Psoas muscle (tissue), 7 donors: ENCODE measurements at regions not wholly inside any gene's neighbourhood (a gene's known extent, or its start where the extent isn't known, plus 50 kb on each side); places are given as distances from the start of the nearest gene placed in this dataset.

ENCODE experiments used
- ATAC-seq, 4 donors: fragments of 200-7000 bp; cut with Tn5 transposase; one replicate each; pipeline ENCODE4 v1.9.1; 2020; ENCODE audit warnings: moderate library complexity in 3 of 4, mild to moderate bottlenecking in 2 of 4
- DNase-seq, 2 donors: peaks; one replicate each; pipeline ENCODE4 v3.0.0-alpha.2; 2020
- H3K27ac ChIP-seq: fragments of 200-600 bp; one replicate; pipeline ENCODE4 v1.8.0; 2022
- H3K27me3 ChIP-seq, 3 donors: fragments of 200-600 bp in 1 of 3; one replicate each; pipeline versions ENCODE4 v1.6.1 to v1.8.0; 2013 to 2022; ENCODE audit warnings: low read length in 2 of 3, mild to moderate bottlenecking in 2 of 3, moderate library complexity in 1 of 3; ENCODE audit not compliant: insufficient read depth in 3 of 3
- H3K36me3 ChIP-seq, 2 donors: fragments of 200-600 bp in 1 of 2; one replicate each; pipeline versions ENCODE4 v1.6.1 to v1.8.0; 2013 to 2022; ENCODE audit warnings: low read depth in 1 of 2, mild to moderate bottlenecking in 1 of 2, moderate library complexity in 1 of 2; ENCODE audit not compliant: insufficient read depth in 1 of 2
- H3K4me1 ChIP-seq: fragments of 200-600 bp; one replicate; pipeline ENCODE4 v1.8.0; 2022
- H3K4me3 ChIP-seq: fragments of 200-600 bp; one replicate; pipeline ENCODE4 v1.8.0; 2022; ENCODE audit warnings: mild to moderate bottlenecking
- H3K9me3 ChIP-seq: fragments of 200-600 bp; one replicate; pipeline ENCODE4 v1.8.0; 2022
- WGBS, 3 donors: extraction: QIAGEN DNeasy Blood & Tissue Kit; methylation state at CpG; one replicate each; pipeline versions ENCODE4 v1.1.6 to v1.1.7; 2013; 5-methylcytosine and 5-hydroxymethylcytosine counted together
- intact Hi-C, 2 donors: fragments of 100-400 bp; cut with DNase I; formaldehyde crosslinking; loops; one replicate each; pipeline versions ENCODE4 v1.11.0 to v1.14.2; 2022
- TF ChIP-seq, protein P1 (sequence below): fragments of 200-600 bp; IDR thresholded peaks from one replicate; pipeline ENCODE4 v1.8.0; 2022; ENCODE audit warnings: antibody characterized with exemption
- donor health status: healthy with polysubstance abuse.
- donor health status: DM: no; HTN: no; CAD: no; lungs with moderate emphysema.
- donor health status: Bipolar disorder and iron deficiency.
- donor health status: healthy.
- donor health status: DM: yes; HTN: yes; CAD: no.
- donor health status: DM: no; HTN: no; CAD: no.
- donor health status: DM: yes; HTN: yes; CAD: no.

DNA sequence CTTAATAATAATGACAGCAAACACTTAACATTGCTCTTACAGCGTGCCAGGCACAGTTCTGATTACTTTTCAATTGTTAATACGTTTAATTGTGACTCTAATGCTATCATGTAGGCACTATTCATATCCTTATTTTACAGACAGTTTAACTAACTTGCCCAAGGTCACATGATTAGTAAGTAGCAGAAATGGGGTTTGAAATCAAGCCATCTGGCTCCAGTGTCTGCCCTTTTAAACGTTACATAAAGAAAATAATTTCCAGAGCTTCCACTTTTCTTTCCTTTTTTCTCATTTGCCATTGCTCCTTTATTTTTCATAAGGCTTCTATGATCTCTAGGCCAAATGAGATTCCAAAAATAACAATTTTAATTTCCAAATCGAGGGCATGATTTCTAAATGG, 50.6 kb upstream of the IKZF2 start:
- WGBS, 3 donors, result 30 to 37% (median 31%) methylated on average over 4 of the region's 4 CpGs
- intact Hi-C loops, result no loop called here
- ATAC-seq, result no peak

DNA sequence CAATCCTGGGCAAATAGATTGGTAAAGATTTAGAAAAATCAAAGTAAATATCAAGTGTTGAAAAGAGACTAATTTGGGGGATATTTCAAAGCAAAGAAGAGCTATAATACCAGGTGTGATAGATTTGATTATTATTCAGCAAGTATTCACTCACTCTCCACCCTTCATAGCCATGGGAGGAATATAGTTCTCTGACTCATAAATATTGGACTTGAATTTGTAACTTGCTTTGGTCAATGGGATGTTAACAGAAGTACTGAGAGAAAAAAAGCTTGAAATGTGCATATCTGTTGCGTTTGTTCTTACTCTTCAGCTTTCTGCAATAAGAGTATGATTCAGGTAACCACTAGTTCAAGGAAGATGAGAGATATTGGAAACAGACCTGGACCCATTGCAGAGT, 54.5 kb upstream of the IKZF2 start:
- ATAC-seq (no peak), DNase-seq (no peak)
- Histone ChIP-seq H3K4me1 (no peaks in the 10 kb centered on the region), H3K4me3 (no peak overlapping the region), H3K27ac (no peak overlapping the region), H3K9me3 (no peaks in the 10 kb centered on the region), H3K27me3 (no peaks in the 10 kb centered on the region), H3K36me3 (no peaks in the 10 kb centered on the region)
- 75 to 93% (median 86%) methylated on average over 1 of the region's 1 CpG for WGBS, 3 donors
- TF ChIP-seq, protein P1, sequence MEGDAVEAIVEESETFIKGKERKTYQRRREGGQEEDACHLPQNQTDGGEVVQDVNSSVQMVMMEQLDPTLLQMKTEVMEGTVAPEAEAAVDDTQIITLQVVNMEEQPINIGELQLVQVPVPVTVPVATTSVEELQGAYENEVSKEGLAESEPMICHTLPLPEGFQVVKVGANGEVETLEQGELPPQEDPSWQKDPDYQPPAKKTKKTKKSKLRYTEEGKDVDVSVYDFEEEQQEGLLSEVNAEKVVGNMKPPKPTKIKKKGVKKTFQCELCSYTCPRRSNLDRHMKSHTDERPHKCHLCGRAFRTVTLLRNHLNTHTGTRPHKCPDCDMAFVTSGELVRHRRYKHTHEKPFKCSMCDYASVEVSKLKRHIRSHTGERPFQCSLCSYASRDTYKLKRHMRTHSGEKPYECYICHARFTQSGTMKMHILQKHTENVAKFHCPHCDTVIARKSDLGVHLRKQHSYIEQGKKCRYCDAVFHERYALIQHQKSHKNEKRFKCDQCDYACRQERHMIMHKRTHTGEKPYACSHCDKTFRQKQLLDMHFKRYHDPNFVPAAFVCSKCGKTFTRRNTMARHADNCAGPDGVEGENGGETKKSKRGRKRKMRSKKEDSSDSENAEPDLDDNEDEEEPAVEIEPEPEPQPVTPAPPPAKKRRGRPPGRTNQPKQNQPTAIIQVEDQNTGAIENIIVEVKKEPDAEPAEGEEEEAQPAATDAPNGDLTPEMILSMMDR, result no peak
- intact Hi-C loops, result loop anchor here in 1 of 2 donors (1.0 kb wide), 1 partner anchor 18 kb away; no protein-coding TSS in a partner anchor

More for the DNA sequence above, 50.6 kb upstream of the IKZF2 start:
- Histone ChIP-seq H3K36me3 (no peaks in the 10 kb centered on the region), H3K4me1 (no peaks in the 10 kb centered on the region), H3K4me3 (no peak overlapping the region), H3K27me3 (no peaks in the 10 kb centered on the region), H3K9me3 (no peaks in the 10 kb centered on the region), H3K27ac (no peak overlapping the region)
- TF ChIP-seq, protein P1, result no peak
- DNase-seq, result no peak

DNA sequence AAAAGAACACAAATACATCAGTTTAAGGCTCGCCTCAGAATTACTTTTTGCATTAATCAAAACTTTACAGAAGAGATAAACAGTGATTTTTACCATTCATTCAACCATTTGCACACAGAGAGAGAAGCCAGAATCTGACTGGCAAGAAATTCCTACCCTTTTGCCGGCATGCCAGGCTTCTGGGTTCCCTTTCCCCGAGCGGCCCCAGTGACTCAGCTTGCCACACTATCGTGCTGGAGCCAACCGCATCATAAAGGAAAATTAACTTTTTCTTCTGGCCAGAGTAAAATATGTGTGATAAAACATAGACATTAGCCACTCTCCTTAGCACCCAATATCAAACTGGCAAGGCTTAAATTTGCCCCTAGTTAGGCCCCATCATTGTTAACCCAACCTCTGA, 61.8 kb upstream of the IKZF2 start:
- ATAC-seq, result no peak
- Histone ChIP-seq H3K4me3 (no peak overlapping the region), H3K27ac (no peak overlapping the region), H3K9me3 (no peaks in the 10 kb centered on the region), H3K4me1 (no peaks in the 10 kb centered on the region), H3K36me3 (no peaks in the 10 kb centered on the region), H3K27me3 (no peaks in the 10 kb centered on the region)
- WGBS, 3 donors, result 70 to 88% (median 84%) methylated on average over 6 of the region's 6 CpGs
- TF ChIP-seq, protein P1, result no peak
- no peak for DNase-seq
- intact Hi-C loops, result no loop called here

DNA sequence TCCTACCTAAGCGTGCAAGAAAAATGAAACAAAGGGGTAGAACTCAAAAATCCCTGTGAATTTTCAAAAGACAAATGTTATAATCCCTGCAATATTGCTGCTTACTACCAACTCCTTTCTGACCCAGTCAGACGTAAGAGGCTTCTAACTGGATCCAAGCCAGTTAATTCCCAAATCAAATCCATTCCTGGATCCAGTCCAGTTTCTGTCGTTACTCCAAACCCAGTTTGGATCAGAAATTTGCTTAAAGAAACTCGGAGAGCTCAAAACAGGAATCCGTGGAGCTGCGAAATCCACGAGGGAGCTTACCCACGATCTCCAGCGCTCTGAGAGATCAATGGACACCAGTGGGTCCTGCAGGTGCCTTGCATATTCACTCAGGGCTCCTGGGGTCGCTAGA, 62.8 kb upstream of the IKZF2 start:
- WGBS, 3 donors, result 58 to 65% (median 59%) methylated on average over 10 of the region's 10 CpGs
- no peak overlapping the region for H3K27ac ChIP-seq
- no peaks in the 10 kb centered on the region for H3K4me1 ChIP-seq
- no peak overlapping the region for H3K4me3 ChIP-seq
- intact Hi-C loops, result no loop called here
- no peaks in the 10 kb centered on the region for H3K9me3 ChIP-seq
- TF ChIP-seq, protein P1, result no peak
- H3K36me3 ChIP-seq, result no peaks in the 10 kb centered on the region
- DNase-seq, result no peak
- ATAC-seq, result no peak
- no peaks in the 10 kb centered on the region for H3K27me3 ChIP-seq

DNA sequence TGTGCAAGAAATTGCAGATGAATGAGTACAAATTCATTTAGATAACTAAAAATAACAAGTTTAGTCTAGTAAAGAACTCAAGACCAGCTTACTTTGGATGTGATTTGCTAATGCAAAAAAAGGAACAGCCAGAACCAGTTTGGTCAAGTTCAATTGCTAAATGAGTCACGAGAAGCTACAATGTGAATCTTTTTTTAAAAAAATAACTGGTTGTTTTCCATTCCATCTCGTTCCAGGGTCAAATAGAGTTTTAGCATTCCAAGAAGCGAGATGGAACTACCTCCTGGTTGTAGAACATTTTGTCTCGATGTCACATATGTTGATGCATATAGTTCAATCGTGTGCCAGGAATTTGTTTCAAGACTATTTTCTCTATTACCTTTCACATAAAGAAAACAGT, 65.0 kb upstream of the IKZF2 start:
- no peaks in the 10 kb centered on the region for H3K4me1 ChIP-seq

More for the DNA sequence above, 65.0 kb upstream of the IKZF2 start:
- DNase-seq (no peak), ATAC-seq (no peak)
- intact Hi-C loops, result no loop called here
- Histone ChIP-seq H3K36me3 (no peaks in the 10 kb centered on the region), H3K27ac (no peak overlapping the region), H3K9me3 (no peaks in the 10 kb centered on the region), H3K4me3 (no peak overlapping the region), H3K27me3 (no peaks in the 10 kb centered on the region)
- WGBS, 3 donors, result 59 to 69% (median 69%) methylated on average over 5 of the region's 5 CpGs
- TF ChIP-seq, protein P1, result no peak
